Body of pancreas (tissue), 4 donors: ENCODE measurements at regions not wholly inside any gene's neighbourhood (a gene's known extent, or its start where the extent isn't known, plus 50 kb on each side); places are given as distances from the start of the nearest gene placed in this dataset.
"Not testable (repeated sequence)": the region's sequence is repeated elsewhere in the genome, so short reads cannot be mapped to it uniquely, and the experiment has no call there.

ENCODE experiments used
- ATAC-seq: fragments of 150-250 bp; one replicate; pipeline ENCODE4 v1.9.1; 2016
- DNase-seq, 4 donors: peaks; one replicate each; pipeline ENCODE4 v3.0.0-alpha.2; 2019
- H3K27ac ChIP-seq, 4 donors: fragments of 200-600 bp; sonication (generic); 1 replicate in 3 of 4; 2 replicates in 1 of 4; pipeline versions ENCODE4 v1.5.1 to v1.6.1; 2016 to 2019; ENCODE audit warnings: mild to moderate bottlenecking in 1 of 4, mixed read lengths in 1 of 4, moderate library complexity in 1 of 4
- H3K27me3 ChIP-seq, 2 donors: fragments of 200-600 bp; sonication (generic); one replicate each; pipeline ENCODE4 v1.6.0; 2016; ENCODE audit warnings: mild to moderate bottlenecking in 1 of 2
- H3K36me3 ChIP-seq, 2 donors: fragments of 200-600 bp; sonication (generic); replicated peaks in 1 of 2; 2 replicates each; pipeline ENCODE4 v1.5.1; 2016; ENCODE audit warnings: low read depth in 2 of 2; ENCODE audit not compliant: insufficient read depth in 1 of 2
- H3K4me1 ChIP-seq: fragments of 200-600 bp; sonication (generic); one replicate; pipeline ENCODE4 v1.6.0; 2016
- H3K4me3 ChIP-seq, 2 donors: fragments of 200-600 bp; sonication (generic); 1 replicate in 1 of 2; 2 replicates in 1 of 2; pipeline ENCODE4 v1.5.1; 2016 to 2019
- H3K9me3 ChIP-seq, 3 donors: fragments of 200-600 bp; sonication (generic); 1 replicate in 2 of 3; 2 replicates in 1 of 3; pipeline ENCODE4 v1.5.1; 2016
- CTCF ChIP-seq, 7 experiments: fragments of 450-650 bp in 4 of 7; fragments of 200-600 bp in 3 of 7; sonication (generic) in 3 of 7; IDR thresholded peaks; one replicate each; pipeline ENCODE4 v1.5.1; 2016 to 2019; ENCODE audit warnings: antibody characterized with exemption in 7 of 7
- POLR2A ChIP-seq, 3 donors: fragments of 450-650 bp; IDR thresholded peaks; one replicate each; pipeline ENCODE4 v1.6.1; 2016; ENCODE audit warnings: antibody characterized with exemption in 3 of 3, mild to moderate bottlenecking in 2 of 3
- WGBS, 2 donors: methylation state at CpG; one replicate each; pipeline ENCODE4 v1.1.5; 2017; 5-methylcytosine and 5-hydroxymethylcytosine counted together
- intact Hi-C: fragments of 100-400 bp; cut with DNase I; formaldehyde crosslinking; loops from one replicate; pipeline ENCODE4 v1.15.1; 2023

- TF ChIP-seq POLR2A (IDR thresholded peaks at IDR 0.05) (no peak), CTCF (IDR thresholded peaks at IDR 0.05) (no peak)
- Histone ChIP-seq H3K36me3 (no peaks in the 10 kb centered on the region), H3K9me3 (peaks cover 0 to 4% (median 0%) of the 10 kb centered on the region in 3 donors), H3K4me1 (peaks cover 11% of the 10 kb centered on the region), H3K4me3 (no peak overlapping the region), H3K27ac (no peak overlapping the region), H3K27me3 (no peaks in the 10 kb centered on the region)
- ATAC-seq = no peak
- DNase-seq = no peak
- 46 to 56% methylated on average over 3 of the region's 3 CpGs for WGBS, 2 donors
- intact Hi-C loops = no loop called here
Measured at GRCh38 chr2:237238249-237238648, 152.6 kb downstream of the COPS8 start.

GRCh38 chr2:237240252-237240651, 154.6 kb downstream of the COPS8 start:
- Histone ChIP-seq H3K27me3 (no peaks in the 10 kb centered on the region), H3K4me1 (peaks cover 8% of the 10 kb centered on the region), H3K9me3 (peaks cover 0 to 4% (median 0%) of the 10 kb centered on the region in 3 donors), H3K27ac (no peak overlapping the region), H3K36me3 (no peaks in the 10 kb centered on the region), H3K4me3 (no peak overlapping the region)
- ATAC-seq (no peak), DNase-seq (no peak)
- TF ChIP-seq POLR2A (IDR thresholded peaks at IDR 0.05) = no peak
- no peak for TF ChIP-seq CTCF (IDR thresholded peaks at IDR 0.05)
- intact Hi-C loops = no loop called here
- WGBS, 2 donors = 94 to 95% methylated on average over 5 of the region's 5 CpGs

GRCh38 chr2:237240868-237241267, 155.2 kb downstream of the COPS8 start:
- DNase-seq, intact Hi-C loops, H3K4me1 ChIP-seq, ATAC-seq, H3K27me3 ChIP-seq, H3K27ac ChIP-seq, H3K36me3 ChIP-seq, H3K4me3 ChIP-seq, H3K9me3 ChIP-seq: not testable (repeated sequence)
- 90% methylated on average over 3 of the region's 3 CpGs for WGBS, 2 donors

GRCh38 chr2:237242091-237242536, 156.4 kb downstream of the COPS8 start:
- Histone ChIP-seq H3K4me3 (no peak overlapping the region), H3K27me3 (no peaks in the 10 kb centered on the region), H3K4me1 (no peaks in the 10 kb centered on the region), H3K27ac (no peak overlapping the region), H3K9me3 (peaks cover 0 to 4% (median 0%) of the 10 kb centered on the region in 3 donors), H3K36me3 (no peaks in the 10 kb centered on the region)
- intact Hi-C loops = no loop called here
- TF ChIP-seq CTCF (IDR thresholded peaks at IDR 0.05) = no peak
- no peak for TF ChIP-seq POLR2A (IDR thresholded peaks at IDR 0.05)
- ATAC-seq = no peak
- no peak for DNase-seq
- WGBS, 2 donors = 79 to 85% methylated on average over 1 of the region's 1 CpG

- TF ChIP-seq POLR2A (IDR thresholded peaks at IDR 0.05) (no peak), CTCF (IDR thresholded peaks at IDR 0.05) (no peak)
- no peaks in the 10 kb centered on the region for H3K27me3 ChIP-seq
- no peaks in the 10 kb centered on the region for H3K36me3 ChIP-seq
- H3K27ac ChIP-seq = no peak overlapping the region
- no peak overlapping the region for H3K4me3 ChIP-seq
- no peak for ATAC-seq
- WGBS, 2 donors = 58 to 64% methylated on average over 2 of the region's 2 CpGs
- DNase-seq = no peak
- no peaks in the 10 kb centered on the region for H3K4me1 ChIP-seq
- intact Hi-C loops = no loop called here
- peaks cover 0 to 4% (median 0%) of the 10 kb centered on the region in 3 donors for H3K9me3 ChIP-seq
Measured at GRCh38 chr2:237243487-237243886, 157.8 kb downstream of the COPS8 start.
